Body of pancreas (tissue), 4 donors: ENCODE measurements at regions not wholly inside any gene's neighbourhood (a gene's known extent, or its start where the extent isn't known, plus 50 kb on each side); places are given as distances from the start of the nearest gene placed in this dataset.

Source experiments
- ATAC-seq: fragments of 150-250 bp; one replicate; pipeline ENCODE4 v1.9.1; 2016
- DNase-seq, 4 donors: peaks; one replicate each; pipeline ENCODE4 v3.0.0-alpha.2; 2019
- H3K27ac ChIP-seq, 4 donors: fragments of 200-600 bp; sonication (generic); 1 replicate in 3 of 4; 2 replicates in 1 of 4; pipeline versions ENCODE4 v1.5.1 to v1.6.1; 2016 to 2019; ENCODE audit warnings: mild to moderate bottlenecking in 1 of 4, mixed read lengths in 1 of 4, moderate library complexity in 1 of 4
- H3K27me3 ChIP-seq, 2 donors: fragments of 200-600 bp; sonication (generic); one replicate each; pipeline ENCODE4 v1.6.0; 2016; ENCODE audit warnings: mild to moderate bottlenecking in 1 of 2
- H3K36me3 ChIP-seq, 2 donors: fragments of 200-600 bp; sonication (generic); replicated peaks in 1 of 2; 2 replicates each; pipeline ENCODE4 v1.5.1; 2016; ENCODE audit warnings: low read depth in 2 of 2; ENCODE audit not compliant: insufficient read depth in 1 of 2
- H3K4me1 ChIP-seq: fragments of 200-600 bp; sonication (generic); one replicate; pipeline ENCODE4 v1.6.0; 2016
- H3K4me3 ChIP-seq, 2 donors: fragments of 200-600 bp; sonication (generic); 1 replicate in 1 of 2; 2 replicates in 1 of 2; pipeline ENCODE4 v1.5.1; 2016 to 2019
- H3K9me3 ChIP-seq, 3 donors: fragments of 200-600 bp; sonication (generic); 1 replicate in 2 of 3; 2 replicates in 1 of 3; pipeline ENCODE4 v1.5.1; 2016
- CTCF ChIP-seq, 7 experiments: fragments of 450-650 bp in 4 of 7; fragments of 200-600 bp in 3 of 7; sonication (generic) in 3 of 7; IDR thresholded peaks; one replicate each; pipeline ENCODE4 v1.5.1; 2016 to 2019; ENCODE audit warnings: antibody characterized with exemption in 7 of 7
- POLR2A ChIP-seq, 3 donors: fragments of 450-650 bp; IDR thresholded peaks; one replicate each; pipeline ENCODE4 v1.6.1; 2016; ENCODE audit warnings: antibody characterized with exemption in 3 of 3, mild to moderate bottlenecking in 2 of 3
- WGBS, 2 donors: methylation state at CpG; one replicate each; pipeline ENCODE4 v1.1.5; 2017; 5-methylcytosine and 5-hydroxymethylcytosine counted together
- intact Hi-C: fragments of 100-400 bp; cut with DNase I; formaldehyde crosslinking; loops from one replicate; pipeline ENCODE4 v1.15.1; 2023

GRCh38 chrX:45872480-45872879, 671.8 kb upstream of the DIPK2B start:
- 64 to 69% methylated on average over 1 of the region's 1 CpG for WGBS, 2 donors
- no peak for ATAC-seq
- Histone ChIP-seq H3K4me3 (no peak overlapping the region), H3K27ac (no peak overlapping the region), H3K27me3 (no peaks in the 10 kb centered on the region), H3K4me1 (no peaks in the 10 kb centered on the region), H3K9me3 (no peaks in the 10 kb centered on the region), H3K36me3 (no peaks in the 10 kb centered on the region)
- DNase-seq = no peak
- intact Hi-C loops = no loop called here
- TF ChIP-seq CTCF (IDR thresholded peaks at IDR 0.05) (no peak), POLR2A (IDR thresholded peaks at IDR 0.05) (no peak)

DNA sequence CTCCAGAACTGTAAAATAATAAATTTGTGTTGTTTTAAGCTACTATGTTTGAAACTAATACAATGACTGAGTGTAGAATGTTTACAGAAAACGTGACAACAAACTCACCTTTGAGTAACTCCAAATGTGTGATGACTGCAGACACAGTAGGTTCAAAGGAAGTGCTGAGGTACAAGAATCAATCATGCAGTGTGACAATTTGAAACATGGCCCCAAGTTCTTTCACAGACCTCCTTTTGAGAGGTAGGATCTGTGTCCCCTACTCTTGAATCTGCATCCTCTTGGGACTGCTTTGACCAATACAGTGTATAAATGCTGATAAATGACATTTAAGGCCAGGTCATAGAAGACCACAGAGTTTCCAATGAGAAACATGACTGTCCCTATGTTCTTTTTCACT, 667.7 kb upstream of the DIPK2B start:
- intact Hi-C loops = no loop called here

DNA sequence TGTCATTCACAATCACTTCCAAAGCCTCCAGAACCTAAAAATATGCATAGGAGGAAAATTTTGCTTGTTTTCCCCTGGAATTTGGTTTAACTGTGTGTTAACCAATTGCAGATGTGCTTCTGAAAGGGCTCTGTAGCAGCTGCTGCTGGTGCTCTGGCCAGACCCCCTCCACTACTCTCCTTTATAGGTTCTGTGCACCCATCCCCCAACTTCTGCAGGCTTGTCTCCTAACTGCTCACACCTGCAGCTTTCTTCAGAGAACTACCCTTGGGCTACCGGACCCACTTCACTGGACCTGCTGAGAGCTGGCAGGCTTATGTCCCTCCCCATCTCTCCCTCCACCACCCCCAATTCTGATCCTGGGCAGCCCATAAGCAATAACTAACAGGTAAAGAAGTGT, 662.1 kb upstream of the DIPK2B start:
- Histone ChIP-seq H3K4me3 (no peak overlapping the region), H3K4me1 (no peaks in the 10 kb centered on the region), H3K36me3 (no peaks in the 10 kb centered on the region), H3K27me3 (no peaks in the 10 kb centered on the region), H3K9me3 (no peaks in the 10 kb centered on the region), H3K27ac (no peak overlapping the region)
- ATAC-seq = no peak
- DNase-seq = no peak
- intact Hi-C loops = no loop called here
- TF ChIP-seq POLR2A (IDR thresholded peaks at IDR 0.05) = no peak
- no peak for TF ChIP-seq CTCF (IDR thresholded peaks at IDR 0.05)
- 13 to 20% methylated on average over 1 of the region's 1 CpG for WGBS, 2 donors

More for the DNA sequence above, 667.7 kb upstream of the DIPK2B start:
- H3K36me3 ChIP-seq = no peaks in the 10 kb centered on the region
- no peak for ATAC-seq
- no peaks in the 10 kb centered on the region for H3K27me3 ChIP-seq
- 18 to 26% methylated on average over 1 of the region's 1 CpG for WGBS, 2 donors
- no peaks in the 10 kb centered on the region for H3K4me1 ChIP-seq
- no peak for TF ChIP-seq POLR2A (IDR thresholded peaks at IDR 0.05)
- no peak for TF ChIP-seq CTCF (IDR thresholded peaks at IDR 0.05)
- no peak overlapping the region for H3K27ac ChIP-seq
- H3K9me3 ChIP-seq = no peaks in the 10 kb centered on the region
- no peak overlapping the region for H3K4me3 ChIP-seq
- no peak for DNase-seq

GRCh38 chrX:45860450-45860849, 659.8 kb upstream of the DIPK2B start:
- no peak overlapping the region for H3K4me3 ChIP-seq
- 86% methylated on average over 1 of the region's 1 CpG; no CpG with 5 or more reads in 1 of the 2 donors for WGBS, 2 donors
- TF ChIP-seq POLR2A (IDR thresholded peaks at IDR 0.05) (no peak), CTCF (IDR thresholded peaks at IDR 0.05) (no peak)
- no peak overlapping the region for H3K27ac ChIP-seq
- intact Hi-C loops = no loop called here
- H3K4me1 ChIP-seq = no peaks in the 10 kb centered on the region
- H3K9me3 ChIP-seq = no peaks in the 10 kb centered on the region
- no peak for DNase-seq
- ATAC-seq = no peak
- no peaks in the 10 kb centered on the region for H3K27me3 ChIP-seq
- H3K36me3 ChIP-seq = no peaks in the 10 kb centered on the region

GRCh38 chrX:45859407-45859806, 658.7 kb upstream of the DIPK2B start:
- no peaks in the 10 kb centered on the region for H3K36me3 ChIP-seq
- no peaks in the 10 kb centered on the region for H3K4me1 ChIP-seq
- no peak for ATAC-seq
- H3K27me3 ChIP-seq = no peaks in the 10 kb centered on the region
- no peak overlapping the region for H3K4me3 ChIP-seq
- no peak for TF ChIP-seq POLR2A (IDR thresholded peaks at IDR 0.05)
- H3K9me3 ChIP-seq = no peaks in the 10 kb centered on the region
- no peak for DNase-seq
- no peak overlapping the region for H3K27ac ChIP-seq
- 67 to 80% methylated on average over 4 of the region's 4 CpGs for WGBS, 2 donors
- intact Hi-C loops = no loop called here
